ENCODE measurements at regions not wholly inside any gene's neighbourhood (a gene's known extent, or its start where the extent isn't known, plus 50 kb on each side); places are given as distances from the start of the nearest gene placed in this dataset.
"Not testable (repeated sequence)": the region's sequence is repeated elsewhere in the genome, so short reads cannot be mapped to it uniquely, and the experiment has no call there.

GRCh38 chr2:160550048-160550447 is 56.4 kb upstream of the RBMS1 start:
- peak; percentile 3 for DNase-seq (ENCODE audit: low spot score)

GRCh38 chr2:160551259-160551658 is 57.7 kb upstream of the RBMS1 start:
- no peak for DNase-seq (ENCODE audit: low spot score)

GRCh38 chr2:160555420-160556071 is 61.9 kb upstream of the RBMS1 start:
- no peak for DNase-seq (ENCODE audit: low spot score)

- DNase-seq (ENCODE audit: low spot score), result no peak
Observed at GRCh38 chr2:160557903-160558302, 64.3 kb upstream of the RBMS1 start.

- no peak for DNase-seq (ENCODE audit: low spot score)
Observed at GRCh38 chr2:160558531-160558930, 64.9 kb upstream of the RBMS1 start.

GRCh38 chr2:160561551-160562295 is 68.1 kb upstream of the RBMS1 start:
- DNase-seq (ENCODE audit: low spot score), result no peak

- DNase-seq (ENCODE audit: low spot score), result no peak
Observed at GRCh38 chr2:160562730-160563129, 69.1 kb upstream of the RBMS1 start.

- DNase-seq (ENCODE audit: low spot score), result no peak
Observed at GRCh38 chr2:160564591-160564990, 71.0 kb upstream of the RBMS1 start.

- DNase-seq (ENCODE audit: low spot score), result no peak
Observed at GRCh38 chr2:160565099-160565845, 71.7 kb upstream of the RBMS1 start.

- DNase-seq (ENCODE audit: low spot score), result no peak
Observed at GRCh38 chr2:160566717-160567116, 73.1 kb upstream of the RBMS1 start.

- DNase-seq (ENCODE audit: low spot score), result no peak
Observed at GRCh38 chr2:160568856-160569255, 75.2 kb upstream of the RBMS1 start.

GRCh38 chr2:160570376-160570775 is 76.8 kb upstream of the RBMS1 start:
- DNase-seq (ENCODE audit: low spot score), result no peak

- DNase-seq (ENCODE audit: low spot score), result peak; percentile 26
Observed at GRCh38 chr2:160574468-160575140, 81.0 kb upstream of the RBMS1 start.

- DNase-seq (ENCODE audit: low spot score), result no peak
Observed at GRCh38 chr2:160575368-160575767, 81.8 kb upstream of the RBMS1 start.

GRCh38 chr2:160576054-160576499 is 82.5 kb upstream of the RBMS1 start:
- no peak for DNase-seq (ENCODE audit: low spot score)

GRCh38 chr2:160577081-160577480 is 83.5 kb upstream of the RBMS1 start:
- not testable (repeated sequence) for DNase-seq (ENCODE audit: low spot score)

- DNase-seq (ENCODE audit: low spot score), result no peak
Observed at GRCh38 chr2:160581035-160581434, 87.4 kb upstream of the RBMS1 start.

- DNase-seq (ENCODE audit: low spot score), result no peak
Observed at GRCh38 chr2:160581448-160581847, 87.8 kb upstream of the RBMS1 start.

GRCh38 chr2:160582081-160582480 is 88.5 kb upstream of the RBMS1 start:
- DNase-seq (ENCODE audit: low spot score), result no peak

GRCh38 chr2:160582490-160583145 is 89.0 kb upstream of the RBMS1 start:
- peak; percentile 18 for DNase-seq (ENCODE audit: low spot score)

GRCh38 chr2:160583146-160583535 is 89.5 kb upstream of the RBMS1 start:
- no peak for DNase-seq (ENCODE audit: low spot score)

Measured in COLO829 (cell line).